Upper lobe of right lung (tissue), 1 donor: ENCODE measurements at regions not wholly inside any gene's neighbourhood (a gene's known extent, or its start where the extent isn't known, plus 50 kb on each side); places are given as distances from the start of the nearest gene placed in this dataset.

Experiments used
- ATAC-seq: fragments of 200-7000 bp; cut with Tn5 transposase; one replicate; pipeline ENCODE4 v1.9.1; 2020; ENCODE audit warnings: mild to moderate bottlenecking, moderate library complexity
- DNase-seq: peaks from one replicate; pipeline ENCODE4 v3.0.0-alpha.2; 2020
- H3K27ac ChIP-seq: fragments of 200-600 bp; one replicate; pipeline ENCODE4 v1.8.0; 2022
- H3K27me3 ChIP-seq: fragments of 200-600 bp; one replicate; pipeline ENCODE4 v1.8.0; 2022; ENCODE audit warnings: mild to moderate bottlenecking
- H3K36me3 ChIP-seq: fragments of 200-600 bp; one replicate; pipeline ENCODE4 v1.8.0; 2022
- H3K4me1 ChIP-seq: fragments of 200-600 bp; one replicate; pipeline ENCODE4 v1.8.0; 2022
- H3K4me3 ChIP-seq: fragments of 200-600 bp; one replicate; pipeline ENCODE4 v1.8.0; 2022; ENCODE audit warnings: mild to moderate bottlenecking
- H3K9me3 ChIP-seq: fragments of 200-600 bp; one replicate; pipeline ENCODE4 v1.8.0; 2022
- intact Hi-C: fragments of 100-400 bp; cut with DNase I; formaldehyde crosslinking; loops from one replicate; pipeline ENCODE4 v1.11.0; 2022
- TF ChIP-seq, protein P1 (sequence below): fragments of 200-600 bp; IDR thresholded peaks from one replicate; pipeline ENCODE4 v1.8.0; 2022; ENCODE audit warnings: antibody characterized with exemption
- donor health status: DM: no; HTN: yes; CAD: no; lungs with severe emphysema.

DNA sequence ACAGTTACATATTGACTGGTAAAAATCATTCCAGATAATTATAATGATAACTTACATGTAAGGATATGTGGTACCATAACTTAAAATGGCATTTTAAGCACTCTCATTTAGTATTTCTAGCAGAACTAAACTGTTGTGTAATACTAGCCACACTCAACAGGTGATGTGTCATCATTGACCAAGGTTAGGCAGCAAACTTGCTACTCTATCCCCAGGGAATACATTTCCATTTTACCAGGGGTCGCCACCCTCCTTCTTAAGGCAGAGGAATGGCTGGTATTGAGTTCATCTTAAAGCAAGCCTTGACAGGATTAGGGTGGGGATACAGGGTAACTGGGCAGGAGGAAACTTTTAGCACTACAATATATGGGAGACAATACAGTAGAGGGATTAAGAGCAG is 259.8 kb upstream of the CAMK1G start:
- intact Hi-C loops: no loop called here
- Histone ChIP-seq H3K9me3 (no peaks in the 10 kb centered on the region), H3K4me3 (no peak overlapping the region), H3K27ac (no peak overlapping the region), H3K36me3 (no peaks in the 10 kb centered on the region), H3K27me3 (no peaks in the 10 kb centered on the region), H3K4me1 (no peaks in the 10 kb centered on the region)
- TF ChIP-seq, protein P1, sequence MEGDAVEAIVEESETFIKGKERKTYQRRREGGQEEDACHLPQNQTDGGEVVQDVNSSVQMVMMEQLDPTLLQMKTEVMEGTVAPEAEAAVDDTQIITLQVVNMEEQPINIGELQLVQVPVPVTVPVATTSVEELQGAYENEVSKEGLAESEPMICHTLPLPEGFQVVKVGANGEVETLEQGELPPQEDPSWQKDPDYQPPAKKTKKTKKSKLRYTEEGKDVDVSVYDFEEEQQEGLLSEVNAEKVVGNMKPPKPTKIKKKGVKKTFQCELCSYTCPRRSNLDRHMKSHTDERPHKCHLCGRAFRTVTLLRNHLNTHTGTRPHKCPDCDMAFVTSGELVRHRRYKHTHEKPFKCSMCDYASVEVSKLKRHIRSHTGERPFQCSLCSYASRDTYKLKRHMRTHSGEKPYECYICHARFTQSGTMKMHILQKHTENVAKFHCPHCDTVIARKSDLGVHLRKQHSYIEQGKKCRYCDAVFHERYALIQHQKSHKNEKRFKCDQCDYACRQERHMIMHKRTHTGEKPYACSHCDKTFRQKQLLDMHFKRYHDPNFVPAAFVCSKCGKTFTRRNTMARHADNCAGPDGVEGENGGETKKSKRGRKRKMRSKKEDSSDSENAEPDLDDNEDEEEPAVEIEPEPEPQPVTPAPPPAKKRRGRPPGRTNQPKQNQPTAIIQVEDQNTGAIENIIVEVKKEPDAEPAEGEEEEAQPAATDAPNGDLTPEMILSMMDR: no peak
- DNase-seq (no peak), ATAC-seq (no peak)

GRCh38 chr1:209324901-209325871 is 258.3 kb upstream of the CAMK1G start:
- DNase-seq: no peak
- Histone ChIP-seq H3K27me3 (no peaks in the 10 kb centered on the region), H3K27ac (no peak overlapping the region), H3K9me3 (no peaks in the 10 kb centered on the region), H3K4me3 (no peak overlapping the region), H3K36me3 (no peaks in the 10 kb centered on the region), H3K4me1 (no peaks in the 10 kb centered on the region)
- TF ChIP-seq, protein P1: no peak
- intact Hi-C loops: no loop called here
- no peak for ATAC-seq

- TF ChIP-seq, protein P1: no peak
- H3K9me3 ChIP-seq: no peaks in the 10 kb centered on the region
- H3K27ac ChIP-seq: no peak overlapping the region
- intact Hi-C loops: no loop called here
- H3K4me3 ChIP-seq: no peak overlapping the region
- H3K27me3 ChIP-seq: no peaks in the 10 kb centered on the region
- DNase-seq (no peak), ATAC-seq (no peak)
- no peaks in the 10 kb centered on the region for H3K4me1 ChIP-seq
- no peaks in the 10 kb centered on the region for H3K36me3 ChIP-seq
These were observed 257.4 kb upstream of the CAMK1G start for GRCh38 chr1:209326076-209326475.

- Histone ChIP-seq H3K9me3 (no peaks in the 10 kb centered on the region), H3K4me1 (no peaks in the 10 kb centered on the region), H3K4me3 (no peak overlapping the region), H3K27me3 (no peaks in the 10 kb centered on the region), H3K36me3 (no peaks in the 10 kb centered on the region), H3K27ac (no peak overlapping the region)
- TF ChIP-seq, protein P1: no peak
- no peak for ATAC-seq
- intact Hi-C loops: no loop called here
- DNase-seq: no peak
These were observed 256.7 kb upstream of the CAMK1G start for GRCh38 chr1:209326831-209327230.

DNA sequence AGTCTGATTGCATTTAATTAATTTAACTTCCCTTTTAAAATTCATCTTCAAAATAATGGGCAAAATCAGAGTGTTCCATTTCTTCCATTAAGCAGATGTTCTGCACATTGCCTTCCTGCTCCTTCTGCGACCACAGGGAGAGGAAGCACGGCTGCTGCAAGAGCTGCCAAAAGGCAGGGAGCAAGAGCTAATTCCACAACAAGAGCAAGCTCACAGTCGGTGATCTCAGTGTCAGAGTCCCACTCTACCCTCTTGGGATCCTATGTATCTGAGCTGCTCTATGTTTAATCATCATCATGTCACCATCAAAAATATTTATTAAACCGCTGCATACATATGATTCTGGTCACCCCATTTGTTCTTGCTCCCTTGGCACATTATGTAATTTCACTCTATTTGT is 255.3 kb upstream of the CAMK1G start:
- DNase-seq (no peak), ATAC-seq (no peak)
- intact Hi-C loops: no loop called here
- Histone ChIP-seq H3K4me3 (no peak overlapping the region), H3K27ac (no peak overlapping the region), H3K36me3 (no peaks in the 10 kb centered on the region), H3K4me1 (no peaks in the 10 kb centered on the region), H3K27me3 (peaks cover 3% of the 10 kb centered on the region), H3K9me3 (no peaks in the 10 kb centered on the region)
- TF ChIP-seq, protein P1: no peak
